Heart left ventricle (tissue), 13 donors: ENCODE measurements at regions not wholly inside any gene's neighbourhood (a gene's known extent, or its start where the extent isn't known, plus 50 kb on each side); places are given as distances from the start of the nearest gene placed in this dataset.
"Not testable (repeated sequence)": the region's sequence is repeated elsewhere in the genome, so short reads cannot be mapped to it uniquely, and the experiment has no call there.

ENCODE experiments used
- CTCF ChIP-seq, 12 donors: fragments of 200-600 bp; sonication (generic) in 4 of 12; IDR thresholded peaks; one replicate each; pipeline versions ENCODE4 v1.5.0 to v1.8.0; 2018 to 2022; ENCODE audit warnings: antibody characterized with exemption in 12 of 12, mild to moderate bottlenecking in 5 of 12
- POLR2A ChIP-seq, 2 donors: fragments of 450-650 bp; IDR thresholded peaks; one replicate each; pipeline ENCODE4 v1.6.1; 2017; ENCODE audit warnings: antibody characterized with exemption in 2 of 2, mild to moderate bottlenecking in 2 of 2, moderate library complexity in 2 of 2
- donor health status: ischemic (EF 13 %, LVEDD 7.1; RV severe dilation, severe dysfunction).
- donor health status: DM: no; HTN: yes; CAD: no.
- donor health status: DM: no; HTN: no; CAD: no.
- donor health status: ischemic (EF 25% LVEDD 6.9; RV normal size, moderate dysfunction).
- donor health status: ischemic (EF 25% LVEDD 5.7; RV mildly dilated, moderate dysfunction).
- donor health status: ischemic (EF 35%, LVEDD 5.7; RV mildly dilated, moderate dysfunction).
- donor health status: nonischemic (EF 11% LVEDD 7.7; RV severe dilation, severe dysfunction).
- donor health status: DM: yes; HTN: yes; CAD: no.
- donor health status: PGD.
- donor health status: ischemic (EF 29% LVEDD 5.4; RV normal size, mild dysfunction).
- donor health status: nonischemic (EF 23%, LVEDD 6.1; RV moderate dilation, normal function).

- not testable (repeated sequence) for TF ChIP-seq CTCF, POLR2A (IDR thresholded peaks at IDR 0.05)
These were observed 112.2 kb upstream of the FOXD4L5 start for GRCh38 chr9:65397226-65397625.
